ENCODE measurements at regions not wholly inside any gene's neighbourhood (a gene's known extent, or its start where the extent isn't known, plus 50 kb on each side); places are given as distances from the start of the nearest gene placed in this dataset.

DNA sequence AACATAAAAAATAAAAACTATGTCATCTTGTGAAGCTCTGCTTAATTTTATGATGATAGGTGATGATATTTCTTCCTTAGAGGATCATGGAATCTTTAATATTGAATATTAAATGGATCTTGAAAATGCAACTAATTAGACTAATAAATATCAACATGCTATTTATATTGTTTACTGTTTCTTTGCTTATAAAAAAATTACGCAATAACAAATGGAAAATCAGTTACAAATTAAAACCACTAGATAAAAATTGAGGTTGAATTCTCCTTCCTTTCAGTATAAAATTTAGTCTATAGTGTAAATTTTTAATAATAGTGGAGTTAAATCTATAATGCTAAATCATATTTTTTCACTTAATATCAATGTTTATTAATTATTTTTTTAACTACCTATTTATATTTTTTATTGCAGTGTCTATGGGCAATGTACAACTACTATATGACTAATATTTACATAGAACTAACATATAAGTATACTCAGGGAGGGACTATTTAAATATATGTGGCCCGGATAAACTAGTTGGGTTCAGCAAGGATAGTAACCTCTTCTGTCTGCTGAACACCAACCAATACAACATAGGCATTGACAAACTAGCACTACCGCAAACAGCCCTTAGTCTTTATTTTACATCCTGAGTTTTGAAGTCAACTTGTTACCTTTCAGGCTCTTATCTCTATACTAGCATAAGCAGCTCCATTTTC lies 628.0 kb downstream of the EFNB2 start:
- H3K4me1 ChIP-seq (ENCODE audit: low read length) = no peaks in the 10 kb centered on the region
- H3K79me2 ChIP-seq (ENCODE audit: low read length) = no peaks in the 10 kb centered on the region
- no peaks in the 10 kb centered on the region for H3K27me3 ChIP-seq (ENCODE audit: low read length)
- H3K4me3 ChIP-seq (ENCODE audit: low read length) = no peak overlapping the region
- H3K9me2 ChIP-seq (replicated peaks; ENCODE audit: insufficient read depth, low read length) = no peaks in the 10 kb centered on the region
- no peak overlapping the region for H3K27ac ChIP-seq (ENCODE audit: low read length)
- H3K9me3 ChIP-seq (ENCODE audit: low read length) = peaks cover 21% of the 10 kb centered on the region
- H3K36me3 ChIP-seq (ENCODE audit: insufficient read depth, low read length) = no peaks in the 10 kb centered on the region
- no peak overlapping the region for H2AFZ ChIP-seq (ENCODE audit: low read length)
- H4K20me1 ChIP-seq (ENCODE audit: insufficient read depth, low read depth, low read length) = no peaks in the 10 kb centered on the region
- DNase-seq = no peak
- H3K9ac ChIP-seq (ENCODE audit: low read length) = no peak overlapping the region
- H3K4me2 ChIP-seq (ENCODE audit: low read depth, low read length, poor library complexity, severe bottlenecking) = no peak overlapping the region

DNA sequence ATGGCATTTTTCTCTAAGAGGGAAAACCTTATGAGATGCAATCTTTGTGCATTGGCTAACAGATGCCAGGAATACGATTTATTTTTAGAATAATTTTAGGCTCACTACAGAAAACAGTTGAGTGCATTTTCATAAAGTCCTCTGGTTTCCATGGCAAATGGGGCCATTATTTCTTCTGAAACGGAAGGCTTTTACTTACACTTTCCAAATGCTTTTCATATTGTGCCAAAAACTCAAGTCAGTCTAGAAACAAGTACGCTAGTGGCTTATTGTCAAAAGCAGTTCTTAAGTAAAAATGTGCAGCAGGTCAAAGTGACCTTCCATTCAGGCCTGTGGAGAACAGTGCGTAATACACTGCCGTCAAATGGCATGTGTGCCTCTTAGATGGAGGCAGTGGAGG lies 628.7 kb downstream of the EFNB2 start:
- Histone ChIP-seq H3K4me3 (ENCODE audit: low read length) (no peak overlapping the region), H2AFZ (ENCODE audit: low read length) (no peak overlapping the region), H4K20me1 (ENCODE audit: insufficient read depth, low read depth, low read length) (no peaks in the 10 kb centered on the region), H3K4me1 (ENCODE audit: low read length) (no peaks in the 10 kb centered on the region), H3K9me3 (ENCODE audit: low read length) (peaks cover 22% of the 10 kb centered on the region), H3K27me3 (ENCODE audit: low read length) (no peaks in the 10 kb centered on the region), H3K27ac (ENCODE audit: low read length) (no peak overlapping the region), H3K4me2 (ENCODE audit: low read depth, low read length, poor library complexity, severe bottlenecking) (no peak overlapping the region), H3K9ac (ENCODE audit: low read length) (no peak overlapping the region), H3K79me2 (ENCODE audit: low read length) (no peaks in the 10 kb centered on the region), H3K36me3 (ENCODE audit: insufficient read depth, low read length) (no peaks in the 10 kb centered on the region), H3K9me2 (replicated peaks; ENCODE audit: insufficient read depth, low read length) (no peaks in the 10 kb centered on the region)
- no peak for DNase-seq

DNA sequence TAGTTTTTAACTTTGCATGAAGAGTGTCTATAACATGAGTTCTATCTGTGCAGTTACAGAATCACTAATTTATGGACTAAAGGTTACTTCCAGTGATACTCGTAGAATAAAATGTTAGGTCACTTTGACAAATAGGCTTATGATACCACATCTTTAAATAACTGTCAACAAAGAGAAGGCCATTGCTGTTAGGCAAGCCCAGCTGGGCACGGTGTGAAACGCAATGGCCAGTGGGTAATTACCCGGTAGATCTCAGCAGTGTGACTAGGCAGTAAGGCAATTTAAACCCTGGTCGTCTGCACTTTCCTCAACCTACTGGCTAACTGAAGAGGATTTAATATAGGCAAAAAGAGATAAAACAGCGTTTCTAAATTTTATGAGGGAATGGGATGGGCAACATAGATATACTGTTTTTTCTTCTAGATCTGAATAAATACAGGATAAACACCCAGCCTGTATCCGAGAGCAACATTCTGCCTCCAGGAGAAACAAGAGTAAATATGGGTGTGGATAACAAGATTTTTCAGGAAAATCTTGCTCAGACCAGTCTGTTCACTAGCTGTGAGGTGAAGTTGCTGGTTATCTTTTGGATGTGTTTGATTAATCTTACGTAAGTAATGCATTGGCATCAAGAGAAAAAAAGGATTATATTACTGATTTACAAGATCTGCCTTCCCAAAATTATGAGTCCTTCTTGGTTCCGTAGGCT lies 631.3 kb downstream of the EFNB2 start:
- H3K4me2 ChIP-seq (ENCODE audit: low read depth, low read length, poor library complexity, severe bottlenecking) = no peak overlapping the region
- no peaks in the 10 kb centered on the region for H3K36me3 ChIP-seq (ENCODE audit: insufficient read depth, low read length)
- H3K27ac ChIP-seq (ENCODE audit: low read length) = no peak overlapping the region
- H3K4me1 ChIP-seq (ENCODE audit: low read length) = no peaks in the 10 kb centered on the region
- no peaks in the 10 kb centered on the region for H3K27me3 ChIP-seq (ENCODE audit: low read length)
- H3K9ac ChIP-seq (ENCODE audit: low read length) = no peak overlapping the region
- no peak overlapping the region for H2AFZ ChIP-seq (ENCODE audit: low read length)
- DNase-seq = no peak
- peaks cover 20% of the 10 kb centered on the region for H3K9me3 ChIP-seq (ENCODE audit: low read length)
- H3K9me2 ChIP-seq (replicated peaks; ENCODE audit: insufficient read depth, low read length) = no peaks in the 10 kb centered on the region
- no peak overlapping the region for H3K4me3 ChIP-seq (ENCODE audit: low read length)
- no peaks in the 10 kb centered on the region for H4K20me1 ChIP-seq (ENCODE audit: insufficient read depth, low read depth, low read length)
- H3K79me2 ChIP-seq (ENCODE audit: low read length) = no peaks in the 10 kb centered on the region

DNA sequence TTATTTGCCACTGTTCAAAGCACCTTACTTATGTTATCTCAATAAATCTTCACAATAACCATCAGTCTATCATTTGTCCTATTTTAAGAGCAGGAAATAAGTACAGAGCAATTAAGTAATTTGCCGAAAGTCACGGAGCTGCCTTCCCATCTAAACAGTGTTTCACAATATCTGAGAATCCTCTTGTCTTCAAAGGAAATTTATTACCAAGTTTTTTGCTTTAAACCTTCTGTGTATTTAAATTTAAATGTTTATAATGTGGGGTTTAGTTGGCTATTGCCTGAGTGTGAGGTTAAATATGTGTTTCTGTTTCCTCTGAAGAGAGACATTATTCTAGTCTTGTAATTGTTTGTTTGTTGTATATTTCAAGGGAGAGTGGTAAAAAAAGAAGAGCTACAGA lies 633.1 kb downstream of the EFNB2 start:
- Histone ChIP-seq H3K36me3 (ENCODE audit: insufficient read depth, low read length) (no peaks in the 10 kb centered on the region), H3K9me3 (ENCODE audit: low read length) (peaks cover 18% of the 10 kb centered on the region), H3K4me3 (ENCODE audit: low read length) (no peak overlapping the region), H3K27ac (ENCODE audit: low read length) (no peak overlapping the region), H2AFZ (ENCODE audit: low read length) (no peak overlapping the region), H4K20me1 (ENCODE audit: insufficient read depth, low read depth, low read length) (no peaks in the 10 kb centered on the region), H3K4me2 (ENCODE audit: low read depth, low read length, poor library complexity, severe bottlenecking) (no peak overlapping the region), H3K9me2 (replicated peaks; ENCODE audit: insufficient read depth, low read length) (no peaks in the 10 kb centered on the region), H3K9ac (ENCODE audit: low read length) (no peak overlapping the region), H3K4me1 (ENCODE audit: low read length) (no peaks in the 10 kb centered on the region), H3K79me2 (ENCODE audit: low read length) (no peaks in the 10 kb centered on the region), H3K27me3 (ENCODE audit: low read length) (no peaks in the 10 kb centered on the region)
- no peak for DNase-seq

DNA sequence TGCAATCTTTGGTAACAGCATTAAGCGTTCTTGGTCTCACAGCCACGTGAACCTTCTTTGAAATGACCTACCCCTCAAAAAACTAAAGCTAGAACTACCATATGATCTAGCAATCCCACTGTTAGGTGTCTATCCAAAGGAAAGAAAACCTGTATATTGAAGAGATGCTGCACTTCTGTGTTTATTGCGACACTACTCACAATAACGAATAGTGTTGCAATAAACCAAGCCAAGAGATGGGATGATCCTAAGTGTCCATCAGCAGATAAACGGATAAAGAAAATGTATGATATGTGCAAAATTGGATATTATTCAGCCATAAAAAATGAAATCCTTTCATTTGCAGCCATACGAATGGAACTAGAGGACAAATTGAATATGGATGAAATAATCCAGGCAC lies 637.9 kb downstream of the EFNB2 start:
- no peak overlapping the region for H3K27ac ChIP-seq (ENCODE audit: low read length)
- peaks cover 12% of the 10 kb centered on the region for H3K9me3 ChIP-seq (ENCODE audit: low read length)
- no peak overlapping the region for H3K4me3 ChIP-seq (ENCODE audit: low read length)
- H3K36me3 ChIP-seq (ENCODE audit: insufficient read depth, low read length) = no peaks in the 10 kb centered on the region
- H3K4me2 ChIP-seq (ENCODE audit: low read depth, low read length, poor library complexity, severe bottlenecking) = no peak overlapping the region
- DNase-seq = no peak
- H2AFZ ChIP-seq (ENCODE audit: low read length) = no peak overlapping the region
- no peak overlapping the region for H3K9ac ChIP-seq (ENCODE audit: low read length)
- no peaks in the 10 kb centered on the region for H3K79me2 ChIP-seq (ENCODE audit: low read length)
- no peaks in the 10 kb centered on the region for H3K4me1 ChIP-seq (ENCODE audit: low read length)
- H4K20me1 ChIP-seq (ENCODE audit: insufficient read depth, low read depth, low read length) = no peaks in the 10 kb centered on the region
- H3K27me3 ChIP-seq (ENCODE audit: low read length) = no peaks in the 10 kb centered on the region
- H3K9me2 ChIP-seq (replicated peaks; ENCODE audit: insufficient read depth, low read length) = no peaks in the 10 kb centered on the region

DNA sequence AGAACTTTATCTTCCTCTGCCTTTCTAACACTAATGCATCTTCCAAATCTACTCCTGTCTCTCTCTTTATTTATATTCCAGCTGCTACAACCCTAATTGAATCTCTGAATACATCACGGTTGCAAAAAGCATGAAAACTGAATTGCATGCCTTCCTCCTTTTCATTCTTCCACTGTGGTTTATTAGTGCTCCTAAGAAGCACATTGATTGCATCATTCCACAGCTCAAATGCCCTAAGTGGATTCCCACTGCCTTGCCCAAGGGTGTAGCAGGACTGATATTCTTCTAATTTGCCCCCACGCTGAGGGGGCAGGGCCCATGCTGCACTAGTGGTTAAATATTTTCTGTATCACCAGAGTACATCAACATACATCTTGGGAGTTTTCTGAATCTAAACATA lies 640.8 kb downstream of the EFNB2 start:
- H3K36me3 ChIP-seq (ENCODE audit: insufficient read depth, low read length) = no peaks in the 10 kb centered on the region
- no peaks in the 10 kb centered on the region for H4K20me1 ChIP-seq (ENCODE audit: insufficient read depth, low read depth, low read length)
- H3K27ac ChIP-seq (ENCODE audit: low read length) = no peak overlapping the region
- no peaks in the 10 kb centered on the region for H3K79me2 ChIP-seq (ENCODE audit: low read length)
- H3K9ac ChIP-seq (ENCODE audit: low read length) = no peak overlapping the region
- no peak overlapping the region for H2AFZ ChIP-seq (ENCODE audit: low read length)
- no peaks in the 10 kb centered on the region for H3K9me2 ChIP-seq (replicated peaks; ENCODE audit: insufficient read depth, low read length)
- no peak overlapping the region for H3K4me2 ChIP-seq (ENCODE audit: low read depth, low read length, poor library complexity, severe bottlenecking)
- no peak overlapping the region for H3K4me3 ChIP-seq (ENCODE audit: low read length)
- no peaks in the 10 kb centered on the region for H3K27me3 ChIP-seq (ENCODE audit: low read length)
- H3K9me3 ChIP-seq (ENCODE audit: low read length) = peaks cover 10% of the 10 kb centered on the region; the same call in 1 of the 2 replicates
- H3K4me1 ChIP-seq (ENCODE audit: low read length) = no peaks in the 10 kb centered on the region
- no peak for DNase-seq

DNA sequence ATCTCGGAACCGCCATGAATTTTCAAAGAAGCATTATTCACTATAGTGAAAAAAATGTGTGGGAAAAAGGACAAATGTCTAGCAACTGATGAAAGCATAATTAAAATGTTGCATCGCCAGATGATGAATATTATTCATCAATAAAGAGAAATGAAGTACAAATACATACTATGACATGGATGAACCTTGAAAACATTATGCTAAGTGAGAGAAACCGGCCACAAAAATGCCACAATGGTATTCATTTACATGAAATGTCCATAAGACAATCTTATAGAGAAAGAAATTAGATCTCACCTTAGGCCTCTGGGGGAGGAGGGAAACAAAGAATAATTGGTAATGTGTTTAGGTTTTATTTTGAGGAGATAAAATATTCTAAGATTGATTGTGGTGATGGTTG lies 645.0 kb downstream of the EFNB2 start:
- H2AFZ ChIP-seq (ENCODE audit: low read length) = no peak overlapping the region
- H3K4me2 ChIP-seq (ENCODE audit: low read depth, low read length, poor library complexity, severe bottlenecking) = no peak overlapping the region
- DNase-seq = no peak
- H3K9me3 ChIP-seq (ENCODE audit: low read length) = peaks cover 7% of the 10 kb centered on the region; the same call in 1 of the 2 replicates
- no peak overlapping the region for H3K9ac ChIP-seq (ENCODE audit: low read length)
- H3K9me2 ChIP-seq (replicated peaks; ENCODE audit: insufficient read depth, low read length) = no peaks in the 10 kb centered on the region
- no peak overlapping the region for H3K27ac ChIP-seq (ENCODE audit: low read length)
- H3K79me2 ChIP-seq (ENCODE audit: low read length) = no peaks in the 10 kb centered on the region
- no peaks in the 10 kb centered on the region for H4K20me1 ChIP-seq (ENCODE audit: insufficient read depth, low read depth, low read length)
- H3K4me3 ChIP-seq (ENCODE audit: low read length) = no peak overlapping the region
- no peaks in the 10 kb centered on the region for H3K4me1 ChIP-seq (ENCODE audit: low read length)
- no peaks in the 10 kb centered on the region for H3K36me3 ChIP-seq (ENCODE audit: insufficient read depth, low read length)
- H3K27me3 ChIP-seq (ENCODE audit: low read length) = no peaks in the 10 kb centered on the region

DNA sequence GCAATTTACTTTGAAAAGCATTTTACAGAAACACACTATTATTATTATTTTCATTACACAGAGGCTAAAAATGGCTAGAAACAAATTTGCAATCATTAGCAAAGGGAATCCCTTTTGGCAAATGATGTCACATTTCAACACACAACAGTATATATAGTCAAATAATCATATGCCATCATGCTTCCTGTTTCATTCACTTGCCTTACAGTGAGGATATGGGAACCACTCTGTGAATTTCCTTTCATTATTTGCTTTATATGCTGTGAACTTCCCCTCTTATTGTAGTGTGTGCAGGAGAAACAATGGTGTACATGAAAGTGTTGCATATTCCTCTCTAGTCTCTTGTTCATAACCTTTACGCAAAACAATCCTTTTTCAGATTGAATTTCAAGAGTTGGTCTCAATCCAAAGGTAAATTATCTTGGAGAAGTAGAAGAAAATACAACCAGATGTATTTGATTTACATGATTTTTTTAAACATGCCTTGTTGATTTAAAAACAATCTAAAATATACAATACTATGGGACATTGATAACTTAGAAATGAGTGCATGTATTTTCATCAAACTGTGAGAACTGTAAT lies 657.3 kb downstream of the EFNB2 start:
- no peaks in the 10 kb centered on the region for H3K9me2 ChIP-seq (replicated peaks; ENCODE audit: insufficient read depth, low read length)
- no peak overlapping the region for H3K4me2 ChIP-seq (ENCODE audit: low read depth, low read length, poor library complexity, severe bottlenecking)
- H3K9ac ChIP-seq (ENCODE audit: low read length) = no peak overlapping the region
- H2AFZ ChIP-seq (ENCODE audit: low read length) = no peak overlapping the region
- no peaks in the 10 kb centered on the region for H3K79me2 ChIP-seq (ENCODE audit: low read length)
- no peak overlapping the region for H3K4me3 ChIP-seq (ENCODE audit: low read length)
- no peaks in the 10 kb centered on the region for H4K20me1 ChIP-seq (ENCODE audit: insufficient read depth, low read depth, low read length)
- no peak overlapping the region for H3K27ac ChIP-seq (ENCODE audit: low read length)
- H3K27me3 ChIP-seq (ENCODE audit: low read length) = no peaks in the 10 kb centered on the region
- H3K9me3 ChIP-seq (ENCODE audit: low read length) = peaks cover 29% of the 10 kb centered on the region
- no peaks in the 10 kb centered on the region for H3K4me1 ChIP-seq (ENCODE audit: low read length)
- DNase-seq = no peak
- H3K36me3 ChIP-seq (ENCODE audit: insufficient read depth, low read length) = no peaks in the 10 kb centered on the region
